Activated T-cell treated with anti-CD3 and anti-CD28 coated beads for 1 hour (primary cell): ENCODE measurements at regions not wholly inside any gene's neighbourhood (a gene's known extent, or its start where the extent isn't known, plus 50 kb on each side); places are given as distances from the start of the nearest gene placed in this dataset.

Source experiments
- DNase-seq: peaks from one replicate; pipeline ENCODE4 v3.0.0-alpha.2; 2020; ENCODE audit warnings: low read depth

- no peak for DNase-seq
Measured at GRCh38 chr7:386385-386784, 96.4 kb downstream of the FOXL3 start.

- DNase-seq = no peak
Measured at GRCh38 chr7:387132-388022, 97.4 kb downstream of the FOXL3 start.

GRCh38 chr7:388023-388960 lies 98.3 kb downstream of the FOXL3 start:
- DNase-seq = no peak

- DNase-seq = no peak
Measured at GRCh38 chr7:388961-389701, 99.2 kb downstream of the FOXL3 start.

GRCh38 chr7:389911-390601 lies 100.1 kb downstream of the FOXL3 start:
- no peak for DNase-seq

- DNase-seq = no peak
Measured at GRCh38 chr7:390761-391410, 100.9 kb downstream of the FOXL3 start.

- DNase-seq = no peak
Measured at GRCh38 chr7:391411-391951, 101.5 kb downstream of the FOXL3 start.

- DNase-seq = no peak
Measured at GRCh38 chr7:391961-392524, 102.1 kb downstream of the FOXL3 start.

- DNase-seq = no peak
Measured at GRCh38 chr7:392822-393221, 102.9 kb downstream of the FOXL3 start.

GRCh38 chr7:395643-396042 lies 105.7 kb downstream of the FOXL3 start:
- DNase-seq = no peak

- DNase-seq = no peak
Measured at GRCh38 chr7:398888-399287, 108.9 kb downstream of the FOXL3 start.

- no peak for DNase-seq
Measured at GRCh38 chr7:400901-401485, 111.0 kb downstream of the FOXL3 start.

GRCh38 chr7:401495-401894 lies 111.5 kb downstream of the FOXL3 start:
- DNase-seq = no peak

- no peak for DNase-seq
Measured at GRCh38 chr7:404812-405488, 114.7 kb downstream of the PDGFA start.

GRCh38 chr7:405489-406211 lies 114.0 kb downstream of the PDGFA start:
- no peak for DNase-seq

- DNase-seq = no peak
Measured at GRCh38 chr7:407721-408539, 111.7 kb downstream of the PDGFA start.

GRCh38 chr7:408751-409311 lies 110.8 kb downstream of the PDGFA start:
- DNase-seq = no peak
